H1 (cell line): ENCODE measurements at regions not wholly inside any gene's neighbourhood (a gene's known extent, or its start where the extent isn't known, plus 50 kb on each side); places are given as distances from the start of the nearest gene placed in this dataset.

Experiments
- PHF8 ChIP-seq: fragments of 200-600 bp; sonication (generic); conservative IDR thresholded peaks from 2 replicates; pipeline ENCODE4 v1.7.1; 2012; ENCODE audit warnings: low read depth, mild to moderate bottlenecking, inconsistent platforms, low read length, moderate library complexity

DNA sequence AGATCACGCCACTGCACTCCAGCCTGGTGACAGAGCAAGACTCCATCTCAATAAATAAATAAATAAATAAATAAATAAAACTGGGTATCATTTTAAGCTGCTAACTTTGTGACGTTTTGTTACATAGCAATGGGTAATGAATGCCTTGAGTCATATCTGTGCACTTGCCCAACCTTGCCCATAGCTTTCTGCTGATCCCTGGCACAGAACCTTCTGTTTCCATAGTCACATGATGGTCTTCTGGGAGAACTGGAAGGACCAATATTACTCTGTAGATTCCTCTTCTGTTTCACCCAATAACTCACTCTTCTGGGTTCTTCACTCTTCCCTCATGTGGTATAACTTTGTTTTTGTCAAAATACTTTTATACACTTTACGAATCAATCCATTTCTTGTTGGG is 140.8 kb downstream of the SCARB1 start (continued):
- TF ChIP-seq PHF8: no peak
- TF ChIP-seq, all 59 proteins: peak for 0
